Activated T-helper 17 cell treated with anti-CD3 and anti-CD28 coated beads, Interleukin-2, amount 50 U/mL, for 72 hours (primary cell): ENCODE measurements at regions not wholly inside any gene's neighbourhood (a gene's known extent, or its start where the extent isn't known, plus 50 kb on each side); places are given as distances from the start of the nearest gene placed in this dataset.
"Not testable (repeated sequence)": the region's sequence is repeated elsewhere in the genome, so short reads cannot be mapped to it uniquely, and the experiment has no call there.

ENCODE experiments used
- ATAC-seq: fragments of 150-1000 bp; cut with Tn5 transposase; replicated peaks from 2 replicates; pipeline ENCODE4 v1.10.0; 2021; ENCODE audit warnings: mild to moderate bottlenecking, moderate library complexity
- H3K27ac Mint-ChIP-seq: one replicate; pipeline ENCODE4 v1.8.0; 2022; ENCODE audit warnings: mixed read lengths
- H3K27me3 Mint-ChIP-seq: one replicate; pipeline ENCODE4 v1.8.0; 2022; ENCODE audit warnings: mixed read lengths
- H3K36me3 Mint-ChIP-seq: one replicate; pipeline ENCODE4 v1.8.0; 2022; ENCODE audit warnings: low read depth, mild to moderate bottlenecking, mixed read lengths
- H3K4me1 Mint-ChIP-seq: one replicate; pipeline ENCODE4 v1.8.0; 2022; ENCODE audit warnings: mixed read lengths
- H3K4me3 Mint-ChIP-seq: one replicate; pipeline ENCODE4 v1.8.0; 2022; ENCODE audit warnings: mild to moderate bottlenecking, mixed read lengths
- H3K9me3 Mint-ChIP-seq: one replicate; pipeline ENCODE4 v1.8.0; 2022; ENCODE audit warnings: mixed read lengths

- not testable (repeated sequence) for H3K9me3 Mint-ChIP-seq, H3K27me3 Mint-ChIP-seq, H3K4me1 Mint-ChIP-seq
- peak overlapping the region; percentile 96 for H3K27ac Mint-ChIP-seq
- peaks cover 12% of the 10 kb centered on the region for H3K36me3 Mint-ChIP-seq
- peak overlapping the region; percentile 64 for H3K4me3 Mint-ChIP-seq
- peak; percentile 93 for ATAC-seq
Measured at GRCh38 chr1:121016182-121017028, 126.8 kb downstream of the PPIAL4A start.

DNA sequence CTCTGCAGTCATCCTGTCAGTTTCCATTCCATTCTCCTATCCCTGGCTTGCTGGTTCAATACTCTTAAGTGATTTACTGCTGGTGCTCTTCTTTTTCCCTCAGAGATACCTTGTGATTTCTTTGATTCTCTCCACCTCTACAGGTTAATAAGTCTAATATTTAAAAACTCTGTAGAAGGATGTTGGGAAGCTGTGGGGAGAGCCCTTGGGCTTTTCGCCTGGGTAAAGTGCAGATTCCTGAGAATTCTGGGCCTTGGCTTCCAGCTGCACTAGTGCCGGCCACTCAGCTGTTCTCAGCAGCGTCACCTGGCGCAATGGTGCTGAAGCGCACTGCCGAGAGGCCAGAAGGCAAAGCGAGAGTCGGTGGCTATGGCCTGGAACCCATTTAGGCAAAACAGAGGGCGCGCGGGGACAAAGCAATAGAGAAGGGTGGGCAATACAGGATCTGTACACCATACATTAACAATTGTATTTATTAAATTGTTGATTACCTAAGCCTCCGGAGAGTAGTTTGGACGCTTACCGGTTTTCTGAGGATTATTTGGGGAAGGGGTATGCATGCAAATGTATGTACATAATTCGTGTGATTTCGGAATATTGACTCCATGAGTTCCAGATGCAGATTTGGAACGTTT is 130.3 kb downstream of the PPIAL4A start:
- H3K27ac Mint-ChIP-seq, ATAC-seq, H3K9me3 Mint-ChIP-seq, H3K4me1 Mint-ChIP-seq, H3K4me3 Mint-ChIP-seq, H3K27me3 Mint-ChIP-seq: not testable (repeated sequence)
- peaks cover 12% of the 10 kb centered on the region for H3K36me3 Mint-ChIP-seq

- not testable (repeated sequence) for H3K9me3 Mint-ChIP-seq, H3K4me1 Mint-ChIP-seq, H3K27me3 Mint-ChIP-seq, ATAC-seq
- H3K27ac Mint-ChIP-seq: peak overlapping the region; percentile 77
- peak overlapping the region; percentile 22 for H3K4me3 Mint-ChIP-seq
- H3K36me3 Mint-ChIP-seq: peaks cover 12% of the 10 kb centered on the region
Measured at GRCh38 chr1:121020350-121021236, 131.0 kb downstream of the PPIAL4A start.

GRCh38 chr1:121021716-121022115 is 132.1 kb downstream of the PPIAL4A start:
- not testable (repeated sequence) for H3K36me3 Mint-ChIP-seq, H3K9me3 Mint-ChIP-seq

GRCh38 chr1:121032878-121033494 is 143.4 kb downstream of the PPIAL4A start:
- H3K36me3 Mint-ChIP-seq, H3K4me1 Mint-ChIP-seq, H3K27me3 Mint-ChIP-seq, H3K9me3 Mint-ChIP-seq, H3K4me3 Mint-ChIP-seq, H3K27ac Mint-ChIP-seq, ATAC-seq: not testable (repeated sequence)

More at GRCh38 chr1:121021716-121022115, 132.1 kb downstream of the PPIAL4A start:
- not testable (repeated sequence) for H3K4me3 Mint-ChIP-seq, H3K27ac Mint-ChIP-seq, H3K4me1 Mint-ChIP-seq, ATAC-seq, H3K27me3 Mint-ChIP-seq

DNA sequence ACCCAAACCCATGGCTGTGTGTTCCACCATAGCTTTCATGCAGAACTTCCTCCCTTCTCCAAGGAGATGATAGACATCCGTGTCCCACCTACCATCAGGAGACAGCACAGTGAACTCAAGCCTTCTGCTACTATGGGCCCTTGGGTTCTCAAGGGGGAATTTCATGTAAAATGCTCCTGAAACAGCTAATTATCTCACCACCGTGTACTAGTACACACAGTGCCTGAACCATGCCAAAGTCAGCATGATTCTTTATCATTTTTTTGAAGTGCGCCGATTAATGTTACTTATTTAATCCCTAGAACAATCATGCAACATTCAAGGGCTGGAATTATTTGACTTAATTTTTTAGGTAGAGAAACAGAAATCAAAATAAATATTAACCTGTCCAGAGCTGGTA is 147.2 kb downstream of the PPIAL4A start:
- not testable (repeated sequence) for H3K27me3 Mint-ChIP-seq, H3K9me3 Mint-ChIP-seq, H3K27ac Mint-ChIP-seq, H3K4me1 Mint-ChIP-seq, H3K4me3 Mint-ChIP-seq, ATAC-seq, H3K36me3 Mint-ChIP-seq

- not testable (repeated sequence) for H3K36me3 Mint-ChIP-seq, H3K27ac Mint-ChIP-seq, ATAC-seq, H3K9me3 Mint-ChIP-seq, H3K4me1 Mint-ChIP-seq, H3K4me3 Mint-ChIP-seq, H3K27me3 Mint-ChIP-seq
Measured at GRCh38 chr1:121040974-121041373, 143.2 kb downstream of the FAM72B start.

GRCh38 chr1:121041497-121041896 is 142.6 kb downstream of the FAM72B start:
- not testable (repeated sequence) for H3K9me3 Mint-ChIP-seq, H3K4me3 Mint-ChIP-seq, H3K36me3 Mint-ChIP-seq, H3K27me3 Mint-ChIP-seq, ATAC-seq, H3K27ac Mint-ChIP-seq, H3K4me1 Mint-ChIP-seq

- H3K4me3 Mint-ChIP-seq, H3K9me3 Mint-ChIP-seq, H3K27me3 Mint-ChIP-seq, H3K4me1 Mint-ChIP-seq, H3K36me3 Mint-ChIP-seq, H3K27ac Mint-ChIP-seq, ATAC-seq: not testable (repeated sequence)
Measured at GRCh38 chr1:121042882-121043281, 141.3 kb downstream of the FAM72B start.

DNA sequence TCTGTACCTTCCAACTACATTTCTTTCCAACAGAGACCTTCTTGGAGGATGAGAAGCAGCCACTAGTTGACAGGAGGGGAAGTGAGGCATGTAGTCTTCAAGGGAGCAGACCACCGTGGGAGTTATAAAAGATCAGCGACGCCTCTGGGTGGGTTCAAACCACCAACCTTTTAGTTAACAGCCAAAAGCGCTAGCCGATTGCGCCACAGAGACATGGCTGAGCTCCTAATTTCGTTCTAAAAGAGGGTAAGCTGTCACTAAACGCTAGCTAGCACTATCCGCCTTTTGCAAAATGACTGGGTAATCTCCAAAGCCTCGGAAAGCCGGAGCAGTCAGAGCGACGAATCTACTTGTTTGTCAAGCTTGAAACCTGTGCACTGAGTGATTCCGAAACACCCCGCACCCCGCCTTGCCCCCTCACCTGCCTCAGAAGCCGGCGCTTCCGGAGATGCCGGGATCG is 135.8 kb downstream of the FAM72B start:
- not testable (repeated sequence) for H3K9me3 Mint-ChIP-seq, H3K27ac Mint-ChIP-seq, H3K36me3 Mint-ChIP-seq, H3K27me3 Mint-ChIP-seq, H3K4me3 Mint-ChIP-seq, H3K4me1 Mint-ChIP-seq
- peak; percentile 79 for ATAC-seq

- H3K36me3 Mint-ChIP-seq, H3K27me3 Mint-ChIP-seq, H3K27ac Mint-ChIP-seq, H3K4me3 Mint-ChIP-seq, H3K4me1 Mint-ChIP-seq, H3K9me3 Mint-ChIP-seq: not testable (repeated sequence)
- ATAC-seq: peak; percentile 45
Measured at GRCh38 chr1:121048769-121049443, 135.2 kb downstream of the FAM72B start.

DNA sequence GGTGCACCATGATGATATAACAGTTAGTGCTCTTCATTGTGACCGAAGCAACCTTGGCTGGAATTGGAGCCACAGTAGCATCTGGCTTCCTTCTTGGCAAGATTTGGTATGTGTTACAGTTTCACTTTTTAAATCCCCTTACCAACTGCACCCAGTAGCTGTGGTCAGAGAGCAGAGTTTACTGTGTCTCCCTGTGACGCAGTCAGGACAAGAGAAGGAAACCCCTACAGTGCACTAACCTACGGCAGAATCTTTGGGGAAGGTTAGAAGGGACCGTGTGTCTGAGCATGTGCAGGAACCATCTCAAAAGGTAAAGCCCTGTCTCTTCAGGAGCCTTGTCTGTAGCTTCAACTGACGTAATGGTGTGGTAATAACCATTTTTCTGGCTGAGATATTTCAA is 134.0 kb downstream of the FAM72B start:
- not testable (repeated sequence) for H3K27me3 Mint-ChIP-seq, H3K27ac Mint-ChIP-seq

DNA sequence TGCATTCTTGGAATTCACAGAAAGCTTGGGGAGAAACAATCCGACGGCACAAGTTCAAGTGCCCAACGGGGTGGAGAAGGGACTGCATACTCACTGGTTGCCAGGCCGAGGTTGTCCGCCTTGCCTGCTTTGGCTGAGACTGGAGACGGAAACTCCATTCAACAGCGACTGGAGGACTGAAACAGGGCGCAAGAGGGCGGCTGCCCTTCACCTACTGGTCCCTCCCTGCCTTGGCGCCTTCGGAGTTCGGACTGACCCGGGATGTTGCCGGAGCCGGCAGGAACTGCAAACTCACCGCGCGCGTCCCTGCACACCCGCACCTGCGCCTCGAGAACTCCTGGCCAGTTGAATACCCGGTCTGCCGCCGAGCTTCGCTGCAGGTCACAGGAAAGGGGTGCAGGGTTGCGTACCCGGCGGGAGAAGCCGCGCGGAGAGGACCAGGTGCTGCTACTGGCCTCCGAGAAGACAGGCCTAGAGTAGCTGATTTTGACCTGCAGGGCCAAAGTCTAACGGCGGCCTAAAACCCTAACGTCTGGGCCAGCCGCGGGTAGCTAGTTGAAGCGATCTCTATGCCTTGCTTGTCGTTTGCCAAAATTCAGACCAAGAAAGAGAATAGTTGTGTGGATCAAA is 132.9 kb downstream of the FAM72B start:
- not testable (repeated sequence) for H3K4me1 Mint-ChIP-seq, H3K9me3 Mint-ChIP-seq, H3K27ac Mint-ChIP-seq

More for the DNA sequence above, 134.0 kb downstream of the FAM72B start:
- not testable (repeated sequence) for H3K36me3 Mint-ChIP-seq, ATAC-seq, H3K4me1 Mint-ChIP-seq, H3K4me3 Mint-ChIP-seq, H3K9me3 Mint-ChIP-seq

More for the DNA sequence above, 132.9 kb downstream of the FAM72B start:
- H3K36me3 Mint-ChIP-seq, H3K4me3 Mint-ChIP-seq, ATAC-seq: not testable (repeated sequence)
- H3K27me3 Mint-ChIP-seq: peaks cover 10% of the 10 kb centered on the region
